Stimulated activated CD8-positive, alpha-beta memory T cell treated with anti-CD3 and anti-CD28 coated beads, Interleukin-12 subunit alpha, Interleukin-12 subunit beta, amount 100 ng/mL, for 1 hour (primary cell): ENCODE measurements at regions not wholly inside any gene's neighbourhood (a gene's known extent, or its start where the extent isn't known, plus 50 kb on each side); places are given as distances from the start of the nearest gene placed in this dataset.

ENCODE experiments used
- DNase-seq: peaks from one replicate; pipeline ENCODE4 v3.0.0-alpha.2; 2020; ENCODE audit warnings: low read depth

GRCh38 chr21:28826569-28826968, 166.1 kb downstream of the LTN1 start:
- no peak for DNase-seq

GRCh38 chr21:28826021-28826420, 166.7 kb downstream of the LTN1 start:
- no peak for DNase-seq

- DNase-seq, result no peak
Observed at GRCh38 chr21:28823429-28823828, 169.2 kb downstream of the LTN1 start.

- DNase-seq, result no peak
Observed at GRCh38 chr21:28822486-28823335, 170.0 kb downstream of the LTN1 start.

GRCh38 chr21:28822123-28822399, 170.6 kb downstream of the LTN1 start:
- DNase-seq, result no peak

- DNase-seq, result no peak
Observed at GRCh38 chr21:28821276-28822122, 171.2 kb downstream of the LTN1 start.

GRCh38 chr21:28818663-28819278, 173.9 kb downstream of the LTN1 start:
- DNase-seq, result no peak

GRCh38 chr21:28817871-28818270, 174.8 kb downstream of the LTN1 start:
- no peak for DNase-seq

GRCh38 chr21:28811860-28812259, 180.8 kb downstream of the LTN1 start:
- DNase-seq, result no peak

- no peak for DNase-seq
Observed at GRCh38 chr21:28810826-28811524, 181.7 kb downstream of the LTN1 start.

GRCh38 chr21:28805885-28806284, 186.8 kb downstream of the LTN1 start:
- DNase-seq, result no peak

GRCh38 chr21:28804089-28804670, 188.5 kb downstream of the LTN1 start:
- no peak for DNase-seq

GRCh38 chr21:28801906-28802305, 190.8 kb downstream of the LTN1 start:
- DNase-seq, result no peak

- DNase-seq, result no peak
Observed at GRCh38 chr21:28799926-28800325, 192.8 kb downstream of the LTN1 start.

GRCh38 chr21:28798798-28799197, 193.9 kb downstream of the LTN1 start:
- DNase-seq, result no peak

- no peak for DNase-seq
Observed at GRCh38 chr21:28795251-28795650, 197.4 kb downstream of the LTN1 start.

GRCh38 chr21:28794371-28794851, 198.3 kb downstream of the LTN1 start:
- no peak for DNase-seq

GRCh38 chr21:28793043-28793442, 199.6 kb downstream of the LTN1 start:
- DNase-seq, result no peak

- DNase-seq, result no peak
Observed at GRCh38 chr21:28791595-28792282, 200.9 kb downstream of the LTN1 start.

- DNase-seq, result no peak
Observed at GRCh38 chr21:28790335-28790734, 202.3 kb downstream of the LTN1 start.

GRCh38 chr21:28789523-28789922, 203.2 kb downstream of the LTN1 start:
- no peak for DNase-seq
